K562 (cell line): ENCODE measurements at regions not wholly inside any gene's neighbourhood (a gene's known extent, or its start where the extent isn't known, plus 50 kb on each side); places are given as distances from the start of the nearest gene placed in this dataset.

ENCODE experiments used
- ATAC-seq: fragments of 200-7000 bp; cut with Tn5 transposase; 3 replicates; pipeline ENCODE4 v1.9.1; 2020; ENCODE audit warnings: moderate library complexity
- BruUV-seq: library from RNA; stranded (reverse); fragments of 400-500 nt; replicated peaks from 2 replicates; lab custom pipeline; 2021; lab: Mats Ljungman, UMichigan
- CTCF ChIA-PET: fragments of 300-600 bp; formaldehyde crosslinking; extraction: SDS; loops from one replicate; lab custom pipeline; 2021; ENCODE audit warnings: low intra/inter-chr PET ratio; lab: Yijun Ruan, JAX
- POLR2A ChIA-PET: fragments of 300-600, 350-650 bp; sonication (Branson Sonifier 250); formaldehyde crosslinking; extraction: SDS; loops from one replicate; lab custom pipeline; 2021; ENCODE audit warnings: antibody characterized with exemption, inconsistent platforms; lab: Yijun Ruan, JAX
- DNase-seq, 4 experiments: peaks; one replicate each; pipeline versions ENCODE4 v3.0.0 to v3.0.0-alpha.2; 2011 to 2018; ENCODE audit warnings: low spot score in 3 of 4, mixed read lengths in 3 of 4; ENCODE audit errors: extremely low read depth in 1 of 4
- FAIRE-seq: peaks from 2 replicates; lab custom pipeline; 2011; peaks lifted over from hg19 to GRCh38; lab: Jason Lieb, UNC
- H2AFZ ChIP-seq: 2 replicates; pipeline ENCODE4 v1.6.0; 2011; ENCODE audit warnings: low read depth, low read length, control low read depth, inconsistent platforms
- H3K27ac ChIP-seq: fragments of 200-600 bp; 3 replicates; pipeline ENCODE4 v1.8.0; 2011; ENCODE audit warnings: low read depth, mild to moderate bottlenecking, control low read depth, inconsistent platforms, low read length, moderate library complexity, mixed read lengths; ENCODE audit errors: extremely low read depth
- H3K27me3 ChIP-seq, 2 experiments: fragments of 300-600 bp in 1 of 2; 2 replicates in 1 of 2; 3 replicates in 1 of 2; pipeline versions ENCODE4 v1.6.0 to v1.8.0; 2011; ENCODE audit warnings: inconsistent platforms in 2 of 2, low read length in 2 of 2, mild to moderate bottlenecking in 1 of 2, mixed read lengths in 1 of 2, moderate library complexity in 1 of 2; ENCODE audit not compliant: control insufficient read depth in 2 of 2, insufficient read depth in 2 of 2
- H3K36me3 ChIP-seq: fragments of 300-600 bp; 3 replicates; pipeline ENCODE4 v1.8.0; 2011; ENCODE audit warnings: mild to moderate bottlenecking, low read length, inconsistent platforms; ENCODE audit not compliant: control insufficient read depth, insufficient read depth
- H3K4me1 ChIP-seq, 2 experiments: fragments of 200-600 bp in 1 of 2; replicated peaks in 1 of 2; 2 replicates in 1 of 2; 3 replicates in 1 of 2; pipeline versions ENCODE4 v1.5.1 to v1.8.0; 2011; ENCODE audit warnings: inconsistent platforms in 2 of 2, low read length in 2 of 2, mild to moderate bottlenecking in 1 of 2, mixed read lengths in 1 of 2, moderate library complexity in 1 of 2; ENCODE audit not compliant: control insufficient read depth in 2 of 2, insufficient read depth in 2 of 2
- H3K4me2 ChIP-seq: 2 replicates; pipeline ENCODE4 v1.6.1; 2011; ENCODE audit warnings: low read length, control low read depth, inconsistent platforms, mixed read lengths; ENCODE audit not compliant: insufficient read depth
- H3K4me3 ChIP-seq: fragments of 200-600 bp; sonication (generic), shearing (Covaris generic); 2 replicates; pipeline ENCODE4 v1.5.1; 2016; ENCODE audit warnings: control low read depth, inconsistent platforms
- H3K79me2 ChIP-seq: fragments of 200-600 bp; 3 replicates; pipeline ENCODE4 v1.8.0; 2011; ENCODE audit warnings: low read length, inconsistent platforms; ENCODE audit not compliant: control insufficient read depth, insufficient read depth
- H3K9ac ChIP-seq, 2 experiments: 2 replicates each; pipeline versions ENCODE4 v1.6.0 to v1.6.1; 2011; ENCODE audit warnings: low read depth in 2 of 2, low read length in 2 of 2, control low read depth in 1 of 2, inconsistent platforms in 1 of 2, mild to moderate bottlenecking in 1 of 2, mixed read lengths in 1 of 2; ENCODE audit not compliant: insufficient read depth in 1 of 2
- H3K9me1 ChIP-seq: one replicate; pipeline ENCODE4 v1.6.0; 2011; ENCODE audit warnings: inconsistent platforms, mild to moderate bottlenecking, low read length, moderate library complexity; ENCODE audit not compliant: control insufficient read depth, insufficient read depth
- H3K9me3 ChIP-seq: replicated peaks from 2 replicates; pipeline ENCODE4 v1.5.1; 2011; ENCODE audit warnings: low read depth, low read length, inconsistent platforms; ENCODE audit not compliant: control insufficient read depth, insufficient read depth
- H4K20me1 ChIP-seq: replicated peaks from 2 replicates; pipeline ENCODE4 v1.6.1; 2011; ENCODE audit warnings: low read length, inconsistent platforms, mixed read lengths; ENCODE audit not compliant: control insufficient read depth, insufficient read depth
- CBX3 ChIP-seq, 2 experiments: IDR thresholded peaks; 1 replicate in 1 of 2; 2 replicates in 1 of 2; pipeline ENCODE4 v1.6.1; 2012; ENCODE audit warnings: inconsistent platforms in 2 of 2, low read length in 2 of 2, borderline replicate concordance in 1 of 2, control low read depth in 1 of 2
- CHD1 ChIP-seq: fragments of 200-600 bp; sonication (generic); IDR thresholded peaks from one replicate; pipeline ENCODE4 v1.6.1; 2012; ENCODE audit warnings: mild to moderate bottlenecking, moderate library complexity, low read length, inconsistent platforms
- COPS2 ChIP-seq: fragments of 450-650 bp; conservative IDR thresholded peaks from 2 replicates; pipeline ENCODE4 v1.6.1; 2016; ENCODE audit warnings: mild to moderate bottlenecking, moderate library complexity
- EGR1 ChIP-seq: fragments of 450-650 bp; conservative IDR thresholded peaks from 2 replicates; pipeline ENCODE4 v1.6.1; 2017; ENCODE audit warnings: mild to moderate bottlenecking
- NELFE ChIP-seq: IDR thresholded peaks from 2 replicates; pipeline ENCODE4 v1.6.1; 2011; ENCODE audit warnings: mild to moderate bottlenecking; ENCODE audit not compliant: insufficient read depth, insufficient read length
- POLR2B ChIP-seq: fragments of 450-650 bp; IDR thresholded peaks from 2 replicates; pipeline ENCODE4 v1.6.1; 2018; ENCODE audit warnings: low read depth; ENCODE audit not compliant: partially characterized antibody
- RNF2 ChIP-seq: sonication (generic); IDR thresholded peaks from 2 replicates; pipeline ENCODE4 v1.6.1; 2016
- TRIM24 ChIP-seq, 2 experiments: fragments of 450-650 bp; IDR thresholded peaks; 2 replicates each; pipeline ENCODE4 v1.6.1; 2016
- ZNF398 ChIP-seq: fragments of 250-450 bp; sonication (Bioruptor Pico); IDR thresholded peaks from 2 replicates; pipeline ENCODE4 v1.8.0; 2021; ENCODE audit warnings: moderate library complexity, mild to moderate bottlenecking, inconsistent platforms
- WGBS: fragments of 100-300 bp; shearing (Covaris generic); methylation state at CpG from one replicate; pipeline ENCODE4 v1.1.6; 2016; ENCODE audit warnings: low coverage, mixed read lengths; ENCODE audit not compliant: insufficient coverage; ENCODE audit errors: missing lambda C conversion rate; 5-methylcytosine and 5-hydroxymethylcytosine counted together
- in situ Hi-C: fragments of 300-500 bp; cut with MboI; formaldehyde crosslinking; loops from 4 replicates; pipeline ENCODE4 v1.15.0; 2018; ENCODE audit warnings: inconsistent platforms, mixed read lengths
- intact Hi-C: fragments of 100-400 bp; cut with micrococcal nuclease; formaldehyde crosslinking; loops from 2 replicates; pipeline ENCODE4 v1.14.2; 2022
- TF ChIP-seq, protein P1 (sequence below): sonication (generic); formaldehyde crosslinking; IDR thresholded peaks from 2 replicates; pipeline ENCODE4 v1.8.0; 2022; ENCODE audit warnings: mild to moderate bottlenecking, missing genetic modification reagents

DNA sequence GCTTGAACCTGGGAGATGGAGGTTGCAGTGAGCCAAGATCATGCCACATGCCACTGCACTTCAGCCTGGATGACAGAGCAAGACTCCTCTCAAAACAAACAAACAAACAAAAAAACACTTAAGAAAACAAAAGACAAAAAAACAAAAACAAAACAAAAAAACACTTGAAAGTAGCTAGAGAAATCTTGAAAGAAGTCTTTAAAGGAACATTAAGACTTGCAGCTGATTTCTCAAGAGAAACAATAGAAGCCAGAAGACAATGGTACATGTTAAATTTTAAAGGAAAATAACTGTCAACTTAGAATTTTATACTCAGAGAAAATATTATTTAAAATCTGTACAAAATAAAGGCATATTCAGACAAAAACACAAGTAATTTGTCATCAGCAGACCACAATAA, 71.3 kb downstream of the HLX start (continued):
- peak in 1 of 2 experiments; percentile 94; a peak in 2 of 3 replicates for TF ChIP-seq CBX3 (IDR thresholded peaks at IDR 0.05; ENCODE audit: borderline replicate concordance in 1 of 2, low read length in 2 of 2)
- peak; percentile 20 to 71; a peak in 1 of 4 replicates for TF ChIP-seq TRIM24 (IDR thresholded peaks at IDR 0.05)
- no peak for TF ChIP-seq NELFE
- TF ChIP-seq, protein P1, sequence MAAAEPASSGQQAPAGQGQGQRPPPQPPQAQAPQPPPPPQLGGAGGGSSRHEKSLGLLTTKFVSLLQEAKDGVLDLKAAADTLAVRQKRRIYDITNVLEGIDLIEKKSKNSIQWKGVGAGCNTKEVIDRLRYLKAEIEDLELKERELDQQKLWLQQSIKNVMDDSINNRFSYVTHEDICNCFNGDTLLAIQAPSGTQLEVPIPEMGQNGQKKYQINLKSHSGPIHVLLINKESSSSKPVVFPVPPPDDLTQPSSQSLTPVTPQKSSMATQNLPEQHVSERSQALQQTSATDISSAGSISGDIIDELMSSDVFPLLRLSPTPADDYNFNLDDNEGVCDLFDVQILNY, result no peak
- no peak for TF ChIP-seq COPS2

- no peak overlapping the region for H3K4me3 ChIP-seq
- H3K9ac ChIP-seq, result no peak overlapping the region
- no peaks in the 10 kb centered on the region for H3K79me2 ChIP-seq
- H3K4me2 ChIP-seq, result no peak overlapping the region
- no peaks in the 10 kb centered on the region for H3K9me3 ChIP-seq
- in situ Hi-C loops (no loop called here), intact Hi-C loops (no loop called here)
- no peaks in the 10 kb centered on the region; a peak in 1 of 5 replicates for H3K4me1 ChIP-seq
- no peaks in the 10 kb centered on the region for H3K36me3 ChIP-seq
- no peak for TF ChIP-seq CHD1
- TF ChIP-seq RNF2, result no peak
- TF ChIP-seq ZNF398 (CRISPR knock-in tag), result no peak
- no peak for TF ChIP-seq POLR2B
- no peak for TF ChIP-seq EGR1
- no TSS peak for BruUV-seq
- WGBS, result 0% methylated on average over 3 of the region's 3 CpGs
- FAIRE-seq, result no peak
- no peak overlapping the region for H3K27ac ChIP-seq
- no peak for ATAC-seq
- H3K9me1 ChIP-seq, result no peaks in the 10 kb centered on the region
- no peak overlapping the region for H2AFZ ChIP-seq
- no peaks in the 10 kb centered on the region for H4K20me1 ChIP-seq
- ChIA-PET POLR2A (no interaction called here), CTCF (no interaction called here)
- no peak for DNase-seq
- H3K27me3 ChIP-seq, result no peaks in the 10 kb centered on the region
Measured at GRCh38 chr1:220952961-220953643, 73.9 kb downstream of the HLX start.
